Tibial nerve (tissue), 4 donors: ENCODE measurements at regions not wholly inside any gene's neighbourhood (a gene's known extent, or its start where the extent isn't known, plus 50 kb on each side); places are given as distances from the start of the nearest gene placed in this dataset.

Experiments
- DNase-seq, 2 donors: peaks; one replicate each; pipeline ENCODE4 v3.0.0-alpha.2; 2019; ENCODE audit warnings: low spot score in 2 of 2
- H3K27ac ChIP-seq, 4 donors: fragments of 200-600 bp; sonication (generic) in 3 of 4; one replicate each; pipeline ENCODE4 v1.5.1; 2017 to 2019; ENCODE audit warnings: mild to moderate bottlenecking in 1 of 4
- H3K27me3 ChIP-seq, 2 donors: fragments of 200-600 bp; sonication (generic) in 1 of 2; one replicate each; pipeline versions ENCODE4 v1.5.1 to v1.6.0; 2017 to 2019
- H3K36me3 ChIP-seq, 3 donors: fragments of 200-600 bp; sonication (generic); one replicate each; pipeline ENCODE4 v1.5.1; 2018 to 2019
- H3K4me1 ChIP-seq, 4 donors: fragments of 200-600 bp; sonication (generic) in 3 of 4; one replicate each; pipeline ENCODE4 v1.5.1; 2017 to 2019
- H3K4me3 ChIP-seq, 4 donors: fragments of 200-600 bp; sonication (generic) in 3 of 4; one replicate each; pipeline ENCODE4 v1.5.1; 2017 to 2019; ENCODE audit warnings: mild to moderate bottlenecking in 1 of 4, moderate library complexity in 1 of 4
- H3K9me3 ChIP-seq, 4 donors: fragments of 200-600 bp; sonication (generic) in 3 of 4; one replicate each; pipeline ENCODE4 v1.5.1; 2017 to 2019
- CTCF ChIP-seq, 5 experiments: fragments of 200-600 bp in 3 of 5; fragments of 450-650 bp in 2 of 5; sonication (generic) in 3 of 5; IDR thresholded peaks; one replicate each; pipeline ENCODE4 v1.5.1; 2016 to 2019; ENCODE audit warnings: antibody characterized with exemption in 5 of 5, mild to moderate bottlenecking in 3 of 5, moderate library complexity in 2 of 5
- EP300 ChIP-seq, 2 donors: sonication (generic); formaldehyde crosslinking; IDR thresholded peaks; one replicate each; pipeline ENCODE4 v1.6.1; 2017; ENCODE audit warnings: antibody characterized with exemption in 2 of 2, mild to moderate bottlenecking in 1 of 2
- POLR2A ChIP-seq, 2 donors: fragments of 450-650 bp; IDR thresholded peaks; one replicate each; pipeline ENCODE4 v1.6.1; 2017; ENCODE audit warnings: antibody characterized with exemption in 2 of 2, mild to moderate bottlenecking in 2 of 2, moderate library complexity in 2 of 2
- WGBS, 2 donors: methylation state at CpG; one replicate each; pipeline ENCODE4 v1.1.5; 2018; 5-methylcytosine and 5-hydroxymethylcytosine counted together

- no peaks in the 10 kb centered on the region for H3K36me3 ChIP-seq
- H3K27ac ChIP-seq = no peak overlapping the region
- H3K27me3 ChIP-seq = no peaks in the 10 kb centered on the region
- no peak for DNase-seq
- 50 to 51% methylated on average over 3 of the region's 3 CpGs for WGBS, 2 donors
- H3K4me1 ChIP-seq = no peaks in the 10 kb centered on the region
- peaks cover 0 to 4% (median 0%) of the 10 kb centered on the region in 4 donors for H3K9me3 ChIP-seq
- H3K4me3 ChIP-seq = no peak overlapping the region
- TF ChIP-seq CTCF (IDR thresholded peaks at IDR 0.05) (no peak), POLR2A (IDR thresholded peaks at IDR 0.05) (no peak), EP300 (IDR thresholded peaks at IDR 0.05) (no peak)
These were observed 78.7 kb upstream of the C11orf87 start for GRCh38 chr11:109343242-109343641.

GRCh38 chr11:109347304-109347703, 74.7 kb upstream of the C11orf87 start:
- no peak overlapping the region for H3K27ac ChIP-seq
- no peaks in the 10 kb centered on the region for H3K4me1 ChIP-seq
- DNase-seq = no peak
- no peaks in the 10 kb centered on the region for H3K27me3 ChIP-seq
- no peak for TF ChIP-seq POLR2A (IDR thresholded peaks at IDR 0.05)
- no peak for TF ChIP-seq EP300 (IDR thresholded peaks at IDR 0.05)
- TF ChIP-seq CTCF (IDR thresholded peaks at IDR 0.05) = no peak
- H3K4me3 ChIP-seq = no peak overlapping the region
- 73 to 81% methylated on average over 2 of the region's 2 CpGs for WGBS, 2 donors
- no peaks in the 10 kb centered on the region for H3K36me3 ChIP-seq
- no peaks in the 10 kb centered on the region for H3K9me3 ChIP-seq

GRCh38 chr11:109349276-109350080, 72.5 kb upstream of the C11orf87 start:
- WGBS, 2 donors = 29 to 34% methylated on average over 5 of the region's 5 CpGs
- no peak for DNase-seq
- Histone ChIP-seq H3K27ac (no peak overlapping the region), H3K36me3 (no peaks in the 10 kb centered on the region), H3K4me3 (no peak overlapping the region), H3K9me3 (no peaks in the 10 kb centered on the region), H3K4me1 (no peaks in the 10 kb centered on the region), H3K27me3 (no peaks in the 10 kb centered on the region)
- TF ChIP-seq CTCF (IDR thresholded peaks at IDR 0.05) (no peak), POLR2A (IDR thresholded peaks at IDR 0.05) (no peak), EP300 (IDR thresholded peaks at IDR 0.05) (no peak)

GRCh38 chr11:109350091-109350490, 71.9 kb upstream of the C11orf87 start:
- H3K27ac ChIP-seq = no peak overlapping the region
- 63 to 68% methylated on average over 3 of the region's 3 CpGs for WGBS, 2 donors
- no peaks in the 10 kb centered on the region for H3K27me3 ChIP-seq
- no peak overlapping the region for H3K4me3 ChIP-seq
- no peaks in the 10 kb centered on the region for H3K36me3 ChIP-seq
- no peak for DNase-seq
- no peaks in the 10 kb centered on the region for H3K4me1 ChIP-seq
- TF ChIP-seq POLR2A (IDR thresholded peaks at IDR 0.05) = no peak
- H3K9me3 ChIP-seq = no peaks in the 10 kb centered on the region

GRCh38 chr11:109362059-109362458, 59.9 kb upstream of the C11orf87 start:
- TF ChIP-seq EP300 (IDR thresholded peaks at IDR 0.05) (no peak), POLR2A (IDR thresholded peaks at IDR 0.05) (no peak), CTCF (IDR thresholded peaks at IDR 0.05) (no peak)
- Histone ChIP-seq H3K4me3 (no peak overlapping the region), H3K27ac (no peak overlapping the region), H3K36me3 (no peaks in the 10 kb centered on the region), H3K27me3 (no peaks in the 10 kb centered on the region), H3K9me3 (no peaks in the 10 kb centered on the region), H3K4me1 (no peaks in the 10 kb centered on the region)
- 52 to 55% methylated on average over 3 of the region's 3 CpGs for WGBS, 2 donors
- no peak for DNase-seq
